SJSA1 (cell line): ENCODE measurements at regions not wholly inside any gene's neighbourhood (a gene's known extent, or its start where the extent isn't known, plus 50 kb on each side); places are given as distances from the start of the nearest gene placed in this dataset.
"Not testable (repeated sequence)": the region's sequence is repeated elsewhere in the genome, so short reads cannot be mapped to it uniquely, and the experiment has no call there.

Experiments
- DNase-seq, 2 experiments: peaks; one replicate each; pipeline ENCODE4 v3.0.0-alpha.2; 2015 to 2020; ENCODE audit warnings: low spot score in 2 of 2, low read depth in 1 of 2
- H3K27ac ChIP-seq: fragments of 250-450 bp; sonication (Bioruptor Pico); 2 replicates; pipeline ENCODE4 v1.5.1; 2020; ENCODE audit warnings: mild to moderate bottlenecking, moderate library complexity
- H3K27me3 ChIP-seq: fragments of 250-450 bp; sonication (Bioruptor Pico); replicated peaks from 2 replicates; pipeline ENCODE4 v1.5.1; 2020; ENCODE audit warnings: mild to moderate bottlenecking, moderate library complexity
- H3K36me3 ChIP-seq: fragments of 250-450 bp; sonication (Bioruptor Pico); 2 replicates; pipeline ENCODE4 v1.5.1; 2020; ENCODE audit warnings: mild to moderate bottlenecking
- H3K4me1 ChIP-seq: fragments of 250-450 bp; sonication (Bioruptor Pico); replicated peaks from 2 replicates; pipeline ENCODE4 v1.6.1; 2021; ENCODE audit warnings: mild to moderate bottlenecking
- H3K4me3 ChIP-seq: fragments of 250-450 bp; sonication (Bioruptor Pico); 2 replicates; pipeline ENCODE4 v1.5.1; 2020; ENCODE audit warnings: mild to moderate bottlenecking
- H3K9me3 ChIP-seq: fragments of 250-450 bp; sonication (Bioruptor Pico); replicated peaks from 2 replicates; pipeline ENCODE4 v1.5.1; 2020; ENCODE audit warnings: mild to moderate bottlenecking

DNA sequence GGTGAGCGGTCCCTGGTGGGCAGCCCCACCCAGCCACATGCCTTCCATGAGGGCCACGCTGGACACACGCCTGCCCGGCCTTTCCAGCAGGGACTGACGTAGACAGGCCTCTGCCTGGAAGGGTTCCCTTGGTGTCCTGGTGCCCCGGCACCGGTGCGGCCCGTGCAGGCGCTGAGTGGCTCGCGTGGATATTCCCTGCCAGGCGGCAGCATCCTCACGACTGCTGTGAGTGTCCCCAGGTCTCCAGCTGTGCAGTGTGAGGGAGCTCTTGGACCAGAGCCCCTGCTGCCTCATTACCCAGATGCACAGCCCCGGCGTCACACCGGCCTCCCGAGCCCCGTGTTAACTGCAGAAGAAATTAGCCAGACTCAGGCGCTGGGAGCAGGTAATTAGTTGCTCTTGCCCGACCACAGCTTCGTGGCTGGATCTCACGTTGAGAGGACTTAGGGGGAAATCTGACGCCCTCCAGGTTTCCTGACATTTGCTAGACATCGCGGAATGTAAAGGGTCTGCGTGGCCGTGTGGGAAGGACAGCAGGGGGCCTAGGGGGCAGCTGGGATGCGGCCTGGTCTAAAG lies 1196.3 kb downstream of the BRD1 start:
- Histone ChIP-seq H3K9me3 (0 out of 2 replicates have a peak, but pooled peaks cover 3% of the 10 kb centered on the region), H3K4me3 (no peak overlapping the region), H3K27me3 (no peaks in the 10 kb centered on the region), H3K36me3 (peaks cover 11% of the 10 kb centered on the region), H3K4me1 (peaks cover 34% of the 10 kb centered on the region), H3K27ac (no peak overlapping the region)
- DNase-seq = no peak

GRCh38 chr22:48630848-48631247 lies 1196.8 kb downstream of the BRD1 start:
- 0 out of 2 replicates have a peak, but pooled peaks cover 3% of the 10 kb centered on the region for H3K9me3 ChIP-seq
- no peak for DNase-seq

GRCh38 chr22:48630433-48630754 lies 1197.3 kb downstream of the BRD1 start:
- no peak overlapping the region for H3K4me3 ChIP-seq
- H3K27ac ChIP-seq = no peak overlapping the region
- H3K9me3 ChIP-seq = 0 out of 2 replicates have a peak, but pooled peaks cover 3% of the 10 kb centered on the region
- no peaks in the 10 kb centered on the region for H3K27me3 ChIP-seq
- H3K4me1 ChIP-seq = peaks cover 42% of the 10 kb centered on the region
- DNase-seq = no peak
- peaks cover 11% of the 10 kb centered on the region for H3K36me3 ChIP-seq

More at GRCh38 chr22:48630848-48631247, 1196.8 kb downstream of the BRD1 start:
- H3K36me3 ChIP-seq = peaks cover 11% of the 10 kb centered on the region
- peaks cover 39% of the 10 kb centered on the region for H3K4me1 ChIP-seq
- H3K27ac ChIP-seq = no peak overlapping the region
- H3K27me3 ChIP-seq = no peaks in the 10 kb centered on the region
- no peak overlapping the region for H3K4me3 ChIP-seq

DNA sequence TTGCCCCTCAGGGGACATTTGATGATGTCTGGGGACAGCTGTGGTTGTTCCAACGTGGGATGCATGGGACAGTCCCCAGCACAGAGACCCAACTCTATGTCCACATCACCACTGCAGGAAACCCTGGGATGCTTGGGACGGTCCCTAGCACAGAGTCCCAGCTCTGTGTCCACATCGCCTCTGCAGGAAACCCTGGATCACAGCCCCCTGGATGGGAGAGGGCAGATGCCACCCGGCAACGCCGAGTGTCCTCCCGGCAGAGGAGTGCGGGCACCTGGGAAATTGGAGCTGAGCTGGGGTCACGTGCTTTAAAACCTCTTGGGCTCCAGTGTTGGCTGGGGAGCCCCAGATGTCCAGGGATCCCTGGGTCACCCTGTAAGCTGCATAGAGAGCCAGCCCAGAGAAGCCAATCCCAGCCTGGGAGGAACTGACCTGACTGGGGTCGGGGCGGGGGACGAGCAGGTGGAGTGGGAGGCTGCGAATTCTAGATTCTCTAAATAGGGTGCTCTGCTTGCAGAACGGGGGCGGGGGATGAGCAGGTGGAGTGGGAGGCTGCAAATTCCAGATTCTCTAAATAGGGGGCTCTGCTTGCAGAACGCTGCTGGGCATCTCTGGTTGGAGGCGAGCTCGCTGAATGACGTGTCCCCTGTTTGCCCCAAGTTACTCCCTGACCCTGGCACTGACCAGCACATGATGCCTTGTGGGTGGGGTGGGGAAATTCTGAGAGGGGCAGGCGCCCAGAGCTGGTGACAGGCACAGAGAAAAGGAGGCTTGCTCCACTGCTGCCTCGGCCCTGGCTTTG lies 1197.8 kb downstream of the BRD1 start:
- H3K27ac ChIP-seq = no peak overlapping the region
- H3K4me3 ChIP-seq = no peak overlapping the region
- 0 out of 2 replicates have a peak, but pooled peaks cover 3% of the 10 kb centered on the region for H3K9me3 ChIP-seq
- no peak for DNase-seq
- no peaks in the 10 kb centered on the region for H3K27me3 ChIP-seq
- peaks cover 11% of the 10 kb centered on the region for H3K36me3 ChIP-seq
- peaks cover 40% of the 10 kb centered on the region for H3K4me1 ChIP-seq

- Histone ChIP-seq H3K4me1 (peaks cover 37% of the 10 kb centered on the region), H3K27ac (no peak overlapping the region), H3K4me3 (no peak overlapping the region), H3K36me3 (peaks cover 5% of the 10 kb centered on the region), H3K27me3 (no peaks in the 10 kb centered on the region), H3K9me3 (0 out of 2 replicates have a peak, but pooled peaks cover 3% of the 10 kb centered on the region)
- no peak for DNase-seq
Observed at GRCh38 chr22:48628891-48629543, 1198.7 kb downstream of the BRD1 start.

DNA sequence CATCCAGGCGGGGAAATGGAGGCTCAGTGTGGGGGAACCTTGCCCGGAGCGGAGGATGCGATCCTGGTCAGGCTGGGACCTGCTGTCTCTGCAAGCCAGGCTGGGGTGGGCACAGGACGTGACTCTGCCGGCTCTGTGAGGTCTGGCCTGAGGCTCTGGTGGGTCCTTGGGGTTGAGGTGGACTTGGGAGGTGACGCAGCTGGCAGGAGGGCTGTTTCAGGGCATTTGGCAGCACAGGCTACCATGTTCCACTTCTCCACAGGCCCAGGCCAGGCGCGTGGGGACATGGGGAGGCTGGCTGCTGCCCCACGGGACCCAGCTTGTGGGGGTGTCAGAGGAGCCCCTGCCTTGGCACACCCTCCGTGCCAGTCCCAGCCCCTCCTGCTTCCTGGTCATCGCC lies 1199.7 kb downstream of the BRD1 start:
- Histone ChIP-seq H3K4me1 (peaks cover 31% of the 10 kb centered on the region), H3K27ac (no peak overlapping the region), H3K27me3 (no peaks in the 10 kb centered on the region), H3K4me3 (no peak overlapping the region), H3K9me3 (0 out of 2 replicates have a peak, but pooled peaks cover 3% of the 10 kb centered on the region), H3K36me3 (peaks cover 5% of the 10 kb centered on the region; the same call in 1 of the 2 replicates)
- no peak for DNase-seq

GRCh38 chr22:48627203-48627602 lies 1200.5 kb downstream of the BRD1 start:
- peak overlapping the region; percentile 53 for H3K27ac ChIP-seq
- H3K27me3 ChIP-seq = no peaks in the 10 kb centered on the region
- H3K36me3 ChIP-seq = peaks cover 5% of the 10 kb centered on the region; the same call in 1 of the 2 replicates
- DNase-seq = peak; percentile 77 to 86
- no peak overlapping the region for H3K4me3 ChIP-seq
- 0 out of 2 replicates have a peak, but pooled peaks cover 3% of the 10 kb centered on the region for H3K9me3 ChIP-seq
- H3K4me1 ChIP-seq = peaks cover 28% of the 10 kb centered on the region

DNA sequence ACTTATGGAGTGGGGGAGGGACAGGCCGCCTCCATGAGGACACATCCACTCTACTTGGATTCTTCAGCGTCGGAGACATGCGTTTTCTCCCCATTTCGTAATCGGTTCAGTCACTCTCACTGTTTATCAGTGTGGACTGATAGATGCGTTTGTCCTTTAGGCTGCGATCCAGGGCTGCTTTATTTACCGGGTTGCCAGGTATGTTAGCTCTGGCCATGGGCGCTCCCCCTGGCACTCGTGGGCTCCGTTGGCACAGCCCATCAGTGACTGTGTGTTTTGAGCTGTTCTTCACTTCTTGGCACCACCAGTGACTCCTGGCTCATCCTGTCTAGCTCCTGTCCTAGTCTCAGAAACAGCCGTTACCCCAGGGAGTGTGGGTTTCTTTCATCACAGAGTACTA lies 1203.3 kb downstream of the BRD1 start:
- Histone ChIP-seq H3K9me3 (0 out of 2 replicates have a peak, but pooled peaks cover 3% of the 10 kb centered on the region), H3K27ac (no peak overlapping the region), H3K4me3 (no peak overlapping the region), H3K36me3 (peaks cover 5% of the 10 kb centered on the region; the same call in 1 of the 2 replicates), H3K4me1 (peaks cover 28% of the 10 kb centered on the region), H3K27me3 (no peaks in the 10 kb centered on the region)
- no peak for DNase-seq

- Histone ChIP-seq H3K27ac (no peak overlapping the region), H3K4me3 (no peak overlapping the region), H3K4me1 (peaks cover 25% of the 10 kb centered on the region), H3K36me3 (peaks cover 5% of the 10 kb centered on the region; the same call in 1 of the 2 replicates), H3K9me3 (0 out of 2 replicates have a peak, but pooled peaks cover 3% of the 10 kb centered on the region), H3K27me3 (no peaks in the 10 kb centered on the region)
- DNase-seq = no peak
Observed at GRCh38 chr22:48622891-48623545, 1204.7 kb downstream of the BRD1 start.

GRCh38 chr22:48621085-48621484 lies 1206.6 kb downstream of the BRD1 start:
- Histone ChIP-seq H3K27me3 (no peaks in the 10 kb centered on the region), H3K4me3 (no peak overlapping the region), H3K9me3 (no peaks in the 10 kb centered on the region), H3K4me1 (peaks cover 5% of the 10 kb centered on the region), H3K27ac (no peak overlapping the region), H3K36me3 (no peaks in the 10 kb centered on the region)
- no peak for DNase-seq

GRCh38 chr22:48620460-48620859 lies 1207.2 kb downstream of the BRD1 start:
- DNase-seq, H3K9me3 ChIP-seq, H3K4me1 ChIP-seq, H3K36me3 ChIP-seq, H3K4me3 ChIP-seq, H3K27ac ChIP-seq, H3K27me3 ChIP-seq: not testable (repeated sequence)

DNA sequence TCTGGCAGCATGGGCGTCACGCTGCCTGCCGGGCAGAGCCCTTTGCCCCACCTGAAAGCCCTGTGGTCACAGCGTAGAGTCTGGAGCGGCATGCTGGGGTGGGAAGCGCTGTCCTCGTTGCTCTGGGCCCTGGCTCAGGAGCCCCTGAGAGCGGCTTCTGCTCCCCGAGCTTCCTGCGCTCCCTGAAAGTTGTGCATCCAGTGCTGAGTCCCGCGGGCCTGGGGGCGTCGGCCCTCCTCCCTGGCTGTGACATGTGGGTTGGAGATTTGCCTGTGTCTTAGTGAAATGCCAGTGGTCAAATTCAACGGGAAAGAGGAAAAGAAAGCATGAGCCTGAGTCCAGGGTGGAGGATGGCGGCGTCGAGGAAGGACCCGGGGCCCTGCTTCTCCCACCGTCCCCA lies 1208.0 kb downstream of the BRD1 start:
- Histone ChIP-seq H3K36me3 (no peaks in the 10 kb centered on the region), H3K4me1 (no peaks in the 10 kb centered on the region), H3K27ac (no peak overlapping the region), H3K9me3 (no peaks in the 10 kb centered on the region), H3K4me3 (no peak overlapping the region), H3K27me3 (no peaks in the 10 kb centered on the region)
- no peak for DNase-seq

DNA sequence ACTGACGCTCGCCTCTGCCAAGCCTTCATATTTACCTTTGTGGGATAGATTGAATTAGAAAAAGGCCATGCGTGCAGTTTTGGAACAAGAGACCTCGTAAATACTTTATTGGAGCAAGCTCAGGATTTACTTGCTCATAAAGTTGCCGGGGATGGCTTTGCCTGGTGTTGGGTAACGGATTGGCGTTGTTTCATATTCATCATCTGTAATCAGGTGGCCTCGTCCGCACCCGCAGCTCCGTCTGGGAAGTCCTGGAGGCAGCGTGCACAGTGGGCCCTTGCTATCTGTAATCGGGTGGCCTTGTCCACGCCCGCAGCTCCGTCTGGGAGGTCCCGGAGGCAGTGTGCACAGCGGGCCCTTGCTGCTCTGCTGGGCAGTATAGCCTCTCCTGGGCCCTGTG lies 1209.3 kb downstream of the BRD1 start:
- H3K9me3 ChIP-seq = no peaks in the 10 kb centered on the region
- no peak for DNase-seq
- no peak overlapping the region for H3K4me3 ChIP-seq
- H3K4me1 ChIP-seq = no peaks in the 10 kb centered on the region
- H3K27me3 ChIP-seq = no peaks in the 10 kb centered on the region
- no peaks in the 10 kb centered on the region for H3K36me3 ChIP-seq
- H3K27ac ChIP-seq = no peak overlapping the region
